PC-9 (cell line): ENCODE measurements at regions not wholly inside any gene's neighbourhood (a gene's known extent, or its start where the extent isn't known, plus 50 kb on each side); places are given as distances from the start of the nearest gene placed in this dataset.

Experiments
- EZH2 ChIP-seq: fragments of 200-600 bp; sonication (generic); IDR thresholded peaks from 2 replicates; pipeline ENCODE4 v1.8.0; 2017; ENCODE audit warnings: antibody characterized with exemption, low read depth
- TF ChIP-seq, protein P1 (sequence below): fragments of 200-600 bp; sonication (generic); conservative IDR thresholded peaks from 2 replicates; pipeline ENCODE4 v1.6.1; 2017; ENCODE audit warnings: mixed run types, antibody characterized with exemption, mild to moderate bottlenecking, moderate library complexity

GRCh38 chrX:144918936-144919335, 328.4 kb upstream of the SPANXN1 start:
- TF ChIP-seq, protein P1, sequence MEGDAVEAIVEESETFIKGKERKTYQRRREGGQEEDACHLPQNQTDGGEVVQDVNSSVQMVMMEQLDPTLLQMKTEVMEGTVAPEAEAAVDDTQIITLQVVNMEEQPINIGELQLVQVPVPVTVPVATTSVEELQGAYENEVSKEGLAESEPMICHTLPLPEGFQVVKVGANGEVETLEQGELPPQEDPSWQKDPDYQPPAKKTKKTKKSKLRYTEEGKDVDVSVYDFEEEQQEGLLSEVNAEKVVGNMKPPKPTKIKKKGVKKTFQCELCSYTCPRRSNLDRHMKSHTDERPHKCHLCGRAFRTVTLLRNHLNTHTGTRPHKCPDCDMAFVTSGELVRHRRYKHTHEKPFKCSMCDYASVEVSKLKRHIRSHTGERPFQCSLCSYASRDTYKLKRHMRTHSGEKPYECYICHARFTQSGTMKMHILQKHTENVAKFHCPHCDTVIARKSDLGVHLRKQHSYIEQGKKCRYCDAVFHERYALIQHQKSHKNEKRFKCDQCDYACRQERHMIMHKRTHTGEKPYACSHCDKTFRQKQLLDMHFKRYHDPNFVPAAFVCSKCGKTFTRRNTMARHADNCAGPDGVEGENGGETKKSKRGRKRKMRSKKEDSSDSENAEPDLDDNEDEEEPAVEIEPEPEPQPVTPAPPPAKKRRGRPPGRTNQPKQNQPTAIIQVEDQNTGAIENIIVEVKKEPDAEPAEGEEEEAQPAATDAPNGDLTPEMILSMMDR, result no peak
- no peak for TF ChIP-seq EZH2
